ENCODE measurements at regions not wholly inside any gene's neighbourhood (a gene's known extent, or its start where the extent isn't known, plus 50 kb on each side); places are given as distances from the start of the nearest gene placed in this dataset.

DNA sequence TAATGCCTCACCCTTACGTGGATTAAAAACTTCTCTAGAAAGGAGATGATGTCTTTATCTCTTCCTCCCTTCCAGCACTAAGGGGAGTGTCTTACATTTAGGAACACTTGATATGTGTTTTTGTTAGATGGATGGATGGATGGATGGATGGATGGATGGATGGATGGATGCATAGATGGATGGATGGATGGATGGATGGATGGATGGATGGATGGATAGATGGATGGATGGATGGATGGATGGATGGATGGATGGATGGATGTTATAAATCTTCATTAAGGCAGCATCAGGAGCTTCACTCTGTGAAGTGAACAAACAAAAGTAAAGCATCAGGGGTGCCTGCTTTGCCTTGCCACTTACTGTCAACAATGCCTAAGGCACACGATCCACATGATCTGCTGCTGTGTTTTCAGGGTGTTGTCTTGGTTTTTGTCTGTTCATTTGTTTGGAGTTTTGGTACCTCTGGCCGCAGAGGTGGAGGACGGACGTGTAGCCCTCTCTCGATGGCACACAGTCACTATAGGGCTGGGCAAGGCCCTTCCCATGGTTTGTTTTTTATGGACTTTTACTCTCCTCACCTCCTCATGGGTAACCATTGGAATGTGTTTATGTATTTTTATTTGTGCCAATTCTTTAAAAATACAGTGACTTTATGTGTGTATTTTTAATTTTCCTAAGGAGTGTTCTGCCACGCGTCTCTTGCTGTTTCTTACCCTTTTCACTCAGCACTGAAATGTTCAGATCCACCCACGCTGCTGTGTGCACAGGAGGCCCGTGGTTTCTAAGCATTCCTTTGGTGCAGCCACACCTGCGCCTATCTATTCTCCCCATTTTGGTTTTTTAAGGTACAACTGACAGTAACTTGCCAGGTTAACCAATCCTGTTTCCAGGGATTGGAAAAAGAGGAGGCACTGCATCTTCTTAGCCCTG lies 91.8 kb upstream of the ENPP6 start:
- ChIA-PET CTCF (no interaction called here), POLR2A (no interaction called here)
- ATAC-seq (no peak), DNase-seq (ENCODE audit: low read depth, low spot score) (no peak)
- H3K27ac ChIP-seq (ENCODE audit: low read length) = no peak overlapping the region
- intact Hi-C loops (cut with micrococcal nuclease; ENCODE audit: unreplicated experiment) = no loop called here
- no peak overlapping the region for H3K4me3 ChIP-seq (ENCODE audit: low read depth in 2 of 2, low read length in 2 of 2)
- no TSS peak for BruUV-seq (replicated peaks)
- no peaks in the 10 kb centered on the region for H3K4me1 ChIP-seq (ENCODE audit: control insufficient read depth, insufficient read depth, low read length)
- no peaks in the 10 kb centered on the region for H3K27me3 ChIP-seq (ENCODE audit: control insufficient read depth, insufficient read depth, low read length)
- no peaks in the 10 kb centered on the region for H3K36me3 ChIP-seq (ENCODE audit: control insufficient read depth, insufficient read depth, low read length)
- TF ChIP-seq TCF7L2 (IDR thresholded peaks at IDR 0.05; ENCODE audit: low read depth, low read length) (no peak), POLR2AphosphoS5 (IDR thresholded peaks at IDR 0.05; ENCODE audit: low read depth, low read length) (no peak), SIN3A (IDR thresholded peaks at IDR 0.05; ENCODE audit: borderline replicate concordance, insufficient read depth, low read depth, low read length) (no peak)
- TF ChIP-seq, protein P1, sequence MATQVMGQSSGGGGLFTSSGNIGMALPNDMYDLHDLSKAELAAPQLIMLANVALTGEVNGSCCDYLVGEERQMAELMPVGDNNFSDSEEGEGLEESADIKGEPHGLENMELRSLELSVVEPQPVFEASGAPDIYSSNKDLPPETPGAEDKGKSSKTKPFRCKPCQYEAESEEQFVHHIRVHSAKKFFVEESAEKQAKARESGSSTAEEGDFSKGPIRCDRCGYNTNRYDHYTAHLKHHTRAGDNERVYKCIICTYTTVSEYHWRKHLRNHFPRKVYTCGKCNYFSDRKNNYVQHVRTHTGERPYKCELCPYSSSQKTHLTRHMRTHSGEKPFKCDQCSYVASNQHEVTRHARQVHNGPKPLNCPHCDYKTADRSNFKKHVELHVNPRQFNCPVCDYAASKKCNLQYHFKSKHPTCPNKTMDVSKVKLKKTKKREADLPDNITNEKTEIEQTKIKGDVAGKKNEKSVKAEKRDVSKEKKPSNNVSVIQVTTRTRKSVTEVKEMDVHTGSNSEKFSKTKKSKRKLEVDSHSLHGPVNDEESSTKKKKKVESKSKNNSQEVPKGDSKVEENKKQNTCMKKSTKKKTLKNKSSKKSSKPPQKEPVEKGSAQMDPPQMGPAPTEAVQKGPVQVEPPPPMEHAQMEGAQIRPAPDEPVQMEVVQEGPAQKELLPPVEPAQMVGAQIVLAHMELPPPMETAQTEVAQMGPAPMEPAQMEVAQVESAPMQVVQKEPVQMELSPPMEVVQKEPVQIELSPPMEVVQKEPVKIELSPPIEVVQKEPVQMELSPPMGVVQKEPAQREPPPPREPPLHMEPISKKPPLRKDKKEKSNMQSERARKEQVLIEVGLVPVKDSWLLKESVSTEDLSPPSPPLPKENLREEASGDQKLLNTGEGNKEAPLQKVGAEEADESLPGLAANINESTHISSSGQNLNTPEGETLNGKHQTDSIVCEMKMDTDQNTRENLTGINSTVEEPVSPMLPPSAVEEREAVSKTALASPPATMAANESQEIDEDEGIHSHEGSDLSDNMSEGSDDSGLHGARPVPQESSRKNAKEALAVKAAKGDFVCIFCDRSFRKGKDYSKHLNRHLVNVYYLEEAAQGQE (IDR thresholded peaks at IDR 0.05; ENCODE audit: insufficient read depth in 1 of 2, low read depth in 2 of 2, low read length in 1 of 2) = no peak
- TF ChIP-seq, protein P2, sequence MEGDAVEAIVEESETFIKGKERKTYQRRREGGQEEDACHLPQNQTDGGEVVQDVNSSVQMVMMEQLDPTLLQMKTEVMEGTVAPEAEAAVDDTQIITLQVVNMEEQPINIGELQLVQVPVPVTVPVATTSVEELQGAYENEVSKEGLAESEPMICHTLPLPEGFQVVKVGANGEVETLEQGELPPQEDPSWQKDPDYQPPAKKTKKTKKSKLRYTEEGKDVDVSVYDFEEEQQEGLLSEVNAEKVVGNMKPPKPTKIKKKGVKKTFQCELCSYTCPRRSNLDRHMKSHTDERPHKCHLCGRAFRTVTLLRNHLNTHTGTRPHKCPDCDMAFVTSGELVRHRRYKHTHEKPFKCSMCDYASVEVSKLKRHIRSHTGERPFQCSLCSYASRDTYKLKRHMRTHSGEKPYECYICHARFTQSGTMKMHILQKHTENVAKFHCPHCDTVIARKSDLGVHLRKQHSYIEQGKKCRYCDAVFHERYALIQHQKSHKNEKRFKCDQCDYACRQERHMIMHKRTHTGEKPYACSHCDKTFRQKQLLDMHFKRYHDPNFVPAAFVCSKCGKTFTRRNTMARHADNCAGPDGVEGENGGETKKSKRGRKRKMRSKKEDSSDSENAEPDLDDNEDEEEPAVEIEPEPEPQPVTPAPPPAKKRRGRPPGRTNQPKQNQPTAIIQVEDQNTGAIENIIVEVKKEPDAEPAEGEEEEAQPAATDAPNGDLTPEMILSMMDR (IDR thresholded peaks at IDR 0.05) = no peak
- in situ Hi-C loops (cut with HindIII; ENCODE audit: low pct_unique_long_range_greater_than_20kb, low sequenced_read_pairs) = no loop called here
- H3K9me3 ChIP-seq (ENCODE audit: control insufficient read depth, insufficient read depth, low read depth, low read length) = no peaks in the 10 kb centered on the region

DNA sequence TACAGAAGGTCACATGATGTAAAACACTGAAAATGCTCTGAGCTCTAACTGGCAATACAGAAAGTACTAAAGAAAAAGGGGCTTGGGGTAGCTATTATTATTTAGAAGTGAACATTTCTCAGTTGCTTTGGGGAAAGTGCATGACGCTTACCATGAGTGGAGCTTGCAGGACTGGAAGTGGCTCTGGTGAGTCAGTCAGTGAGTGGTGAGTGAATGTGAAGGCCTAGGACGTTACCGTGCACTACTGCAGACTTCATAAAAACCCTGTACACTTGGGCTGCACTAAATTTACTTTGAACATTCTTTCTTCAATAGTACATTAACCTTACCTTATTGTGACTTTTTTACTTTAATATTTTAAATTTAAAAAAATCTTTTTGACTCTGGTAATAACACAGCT lies 89.3 kb upstream of the ENPP6 start:
- H3K4me1 ChIP-seq (ENCODE audit: control insufficient read depth, insufficient read depth, low read length) = no peaks in the 10 kb centered on the region
- in situ Hi-C loops (cut with HindIII; ENCODE audit: low pct_unique_long_range_greater_than_20kb, low sequenced_read_pairs) (no loop called here), intact Hi-C loops (cut with micrococcal nuclease; ENCODE audit: unreplicated experiment) (no loop called here)
- no peak overlapping the region for H3K4me3 ChIP-seq (ENCODE audit: low read depth in 2 of 2, low read length in 2 of 2)
- 0 out of 2 replicates have a peak, but pooled peaks cover 3% of the 10 kb centered on the region for H3K9me3 ChIP-seq (ENCODE audit: control insufficient read depth, insufficient read depth, low read depth, low read length)
- TF ChIP-seq, protein P1 (IDR thresholded peaks at IDR 0.05; ENCODE audit: insufficient read depth in 1 of 2, low read depth in 2 of 2, low read length in 1 of 2) = no peak
- TF ChIP-seq, protein P2 (IDR thresholded peaks at IDR 0.05) = no peak
- no peak for TF ChIP-seq SIN3A (IDR thresholded peaks at IDR 0.05; ENCODE audit: borderline replicate concordance, insufficient read depth, low read depth, low read length)
- TF ChIP-seq TCF7L2 (IDR thresholded peaks at IDR 0.05; ENCODE audit: low read depth, low read length) = no peak
- no peak for TF ChIP-seq POLR2AphosphoS5 (IDR thresholded peaks at IDR 0.05; ENCODE audit: low read depth, low read length)
- ChIA-PET CTCF (no interaction called here), POLR2A (no interaction called here)
- no TSS peak for BruUV-seq (replicated peaks)
- no peaks in the 10 kb centered on the region for H3K36me3 ChIP-seq (ENCODE audit: control insufficient read depth, insufficient read depth, low read length)
- no peak for ATAC-seq
- DNase-seq (ENCODE audit: low read depth, low spot score) = no peak
- H3K27me3 ChIP-seq (ENCODE audit: control insufficient read depth, insufficient read depth, low read length) = no peaks in the 10 kb centered on the region
- H3K27ac ChIP-seq (ENCODE audit: low read length) = no peak overlapping the region

Data from Panc1 (cell line).